ENCODE measurements at regions not wholly inside any gene's neighbourhood (a gene's known extent, or its start where the extent isn't known, plus 50 kb on each side); places are given as distances from the start of the nearest gene placed in this dataset.

GRCh38 chr13:81304121-81304659 is 963.3 kb upstream of the SPRY2 start:
- TF ChIP-seq POLR2AphosphoS5 (IDR thresholded peaks at IDR 0.05; ENCODE audit: borderline replicate concordance, low read depth, low read length): no peak
- TF ChIP-seq EZH2 (IDR thresholded peaks at IDR 0.05): no peak
- TF ChIP-seq FOXP2 (optimal IDR thresholded peaks at IDR 0.05; ENCODE audit: control extremely low read depth, extremely low read length, insufficient read depth): no peak

Measured in SK-N-MC (cell line).